ENCODE measurements at regions not wholly inside any gene's neighbourhood (a gene's known extent, or its start where the extent isn't known, plus 50 kb on each side); places are given as distances from the start of the nearest gene placed in this dataset.

- H3K27ac Mint-ChIP-seq (ENCODE audit: unreplicated experiment): no peak overlapping the region
- no peak for TF ChIP-seq CTCF (IDR thresholded peaks at IDR 0.05; ENCODE audit: unreplicated experiment)
- no peak for DNase-seq (ENCODE audit: low spot score)
- no peaks in the 10 kb centered on the region for H3K9me3 Mint-ChIP-seq (ENCODE audit: unreplicated experiment)
- no peak overlapping the region for H3K4me3 Mint-ChIP-seq (ENCODE audit: unreplicated experiment)
- no peaks in the 10 kb centered on the region for H3K27me3 Mint-ChIP-seq (ENCODE audit: unreplicated experiment)
- H3K36me3 Mint-ChIP-seq (ENCODE audit: low read depth, unreplicated experiment): no peaks in the 10 kb centered on the region
- H3K4me1 Mint-ChIP-seq (ENCODE audit: unreplicated experiment): no peaks in the 10 kb centered on the region
These were observed 320.1 kb downstream of the LMX1A start for GRCh38 chr1:165036403-165036802.

GRCh38 chr1:165034136-165034809 lies 322.2 kb downstream of the LMX1A start:
- H3K9me3 Mint-ChIP-seq (ENCODE audit: unreplicated experiment): no peaks in the 10 kb centered on the region
- no peak for TF ChIP-seq CTCF (IDR thresholded peaks at IDR 0.05; ENCODE audit: unreplicated experiment)
- H3K27ac Mint-ChIP-seq (ENCODE audit: unreplicated experiment): peak overlapping the region; percentile 5
- no peaks in the 10 kb centered on the region for H3K27me3 Mint-ChIP-seq (ENCODE audit: unreplicated experiment)
- no peak for DNase-seq (ENCODE audit: low spot score)
- H3K36me3 Mint-ChIP-seq (ENCODE audit: low read depth, unreplicated experiment): no peaks in the 10 kb centered on the region
- H3K4me3 Mint-ChIP-seq (ENCODE audit: unreplicated experiment): no peak overlapping the region
- H3K4me1 Mint-ChIP-seq (ENCODE audit: unreplicated experiment): no peaks in the 10 kb centered on the region

GRCh38 chr1:165031001-165031400 lies 325.5 kb downstream of the LMX1A start:
- Mint-ChIP-seq H3K27ac (ENCODE audit: unreplicated experiment) (no peak overlapping the region), H3K9me3 (ENCODE audit: unreplicated experiment) (no peaks in the 10 kb centered on the region), H3K27me3 (ENCODE audit: unreplicated experiment) (no peaks in the 10 kb centered on the region), H3K4me1 (ENCODE audit: unreplicated experiment) (no peaks in the 10 kb centered on the region), H3K4me3 (ENCODE audit: unreplicated experiment) (no peak overlapping the region), H3K36me3 (ENCODE audit: low read depth, unreplicated experiment) (no peaks in the 10 kb centered on the region)
- TF ChIP-seq CTCF (IDR thresholded peaks at IDR 0.05; ENCODE audit: unreplicated experiment): no peak
- no peak for DNase-seq (ENCODE audit: low spot score)

- Mint-ChIP-seq H3K36me3 (ENCODE audit: low read depth, unreplicated experiment) (peaks cover 3% of the 10 kb centered on the region), H3K9me3 (ENCODE audit: unreplicated experiment) (no peaks in the 10 kb centered on the region), H3K27me3 (ENCODE audit: unreplicated experiment) (no peaks in the 10 kb centered on the region), H3K4me3 (ENCODE audit: unreplicated experiment) (no peak overlapping the region), H3K27ac (ENCODE audit: unreplicated experiment) (no peak overlapping the region), H3K4me1 (ENCODE audit: unreplicated experiment) (no peaks in the 10 kb centered on the region)
- DNase-seq (ENCODE audit: low spot score): no peak
- no peak for TF ChIP-seq CTCF (IDR thresholded peaks at IDR 0.05; ENCODE audit: unreplicated experiment)
These were observed 330.7 kb downstream of the LMX1A start for GRCh38 chr1:165025805-165026204.

- Mint-ChIP-seq H3K4me1 (ENCODE audit: unreplicated experiment) (no peaks in the 10 kb centered on the region), H3K4me3 (ENCODE audit: unreplicated experiment) (no peak overlapping the region), H3K27ac (ENCODE audit: unreplicated experiment) (no peak overlapping the region), H3K36me3 (ENCODE audit: low read depth, unreplicated experiment) (no peaks in the 10 kb centered on the region), H3K9me3 (ENCODE audit: unreplicated experiment) (no peaks in the 10 kb centered on the region), H3K27me3 (ENCODE audit: unreplicated experiment) (peaks cover 3% of the 10 kb centered on the region)
- no peak for DNase-seq (ENCODE audit: low spot score)
- TF ChIP-seq CTCF (IDR thresholded peaks at IDR 0.05; ENCODE audit: unreplicated experiment): no peak
These were observed 341.8 kb downstream of the LMX1A start for GRCh38 chr1:165014753-165015152.

Data from endothelial cell (in vitro differentiated cells).